ENCODE measurements at regions not wholly inside any gene's neighbourhood (a gene's known extent, or its start where the extent isn't known, plus 50 kb on each side); places are given as distances from the start of the nearest gene placed in this dataset.

DNA sequence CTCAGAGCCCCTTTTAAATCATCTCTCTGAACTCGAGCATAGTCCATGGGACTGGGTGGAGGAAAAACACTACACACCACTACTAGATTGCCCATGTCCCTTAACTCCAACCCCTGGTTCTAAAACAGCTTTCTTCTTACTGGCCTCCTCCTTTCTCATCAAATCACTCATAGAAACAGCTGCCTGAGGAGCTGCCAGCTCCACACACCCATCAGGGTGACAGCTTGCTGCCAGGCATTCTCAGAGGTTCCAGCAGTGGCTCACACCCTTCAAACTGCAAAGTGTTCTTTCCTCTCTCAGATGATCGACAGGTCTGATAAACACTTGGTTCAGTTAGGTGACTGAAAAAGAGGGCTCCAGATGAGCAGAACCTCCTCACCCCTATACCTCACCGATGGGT is 543.0 kb upstream of the PLXNA2 start:
- Histone ChIP-seq H3K27me3 (ENCODE audit: control insufficient read depth, insufficient read depth, low read length, poor library complexity, severe bottlenecking) (no peaks in the 10 kb centered on the region), H3K4me1 (ENCODE audit: control insufficient read depth, insufficient read depth, low read length) (peaks cover 3% of the 10 kb centered on the region), H3K27ac (ENCODE audit: low read depth, low read length) (no peak overlapping the region), H3K4me3 (ENCODE audit: low read length) (no peak overlapping the region), H3K36me3 (ENCODE audit: control insufficient read depth, insufficient read depth, low read length) (no peaks in the 10 kb centered on the region), H3K9ac (ENCODE audit: extremely low read depth, low read length, poor library complexity, severe bottlenecking) (no peak overlapping the region), H3K9me3 (ENCODE audit: control insufficient read depth, low read length) (no peaks in the 10 kb centered on the region)
- Mint-ChIP-seq H3K9me3 (no peaks in the 10 kb centered on the region), H3K36me3 (ENCODE audit: low read depth) (no peaks in the 10 kb centered on the region), H3K4me1 (peaks cover 14% of the 10 kb centered on the region), H3K4me3 (no peak overlapping the region), H3K27me3 (ENCODE audit: insufficient read depth) (no peaks in the 10 kb centered on the region), H3K27ac (no peak overlapping the region)
- TF ChIP-seq, protein P1, sequence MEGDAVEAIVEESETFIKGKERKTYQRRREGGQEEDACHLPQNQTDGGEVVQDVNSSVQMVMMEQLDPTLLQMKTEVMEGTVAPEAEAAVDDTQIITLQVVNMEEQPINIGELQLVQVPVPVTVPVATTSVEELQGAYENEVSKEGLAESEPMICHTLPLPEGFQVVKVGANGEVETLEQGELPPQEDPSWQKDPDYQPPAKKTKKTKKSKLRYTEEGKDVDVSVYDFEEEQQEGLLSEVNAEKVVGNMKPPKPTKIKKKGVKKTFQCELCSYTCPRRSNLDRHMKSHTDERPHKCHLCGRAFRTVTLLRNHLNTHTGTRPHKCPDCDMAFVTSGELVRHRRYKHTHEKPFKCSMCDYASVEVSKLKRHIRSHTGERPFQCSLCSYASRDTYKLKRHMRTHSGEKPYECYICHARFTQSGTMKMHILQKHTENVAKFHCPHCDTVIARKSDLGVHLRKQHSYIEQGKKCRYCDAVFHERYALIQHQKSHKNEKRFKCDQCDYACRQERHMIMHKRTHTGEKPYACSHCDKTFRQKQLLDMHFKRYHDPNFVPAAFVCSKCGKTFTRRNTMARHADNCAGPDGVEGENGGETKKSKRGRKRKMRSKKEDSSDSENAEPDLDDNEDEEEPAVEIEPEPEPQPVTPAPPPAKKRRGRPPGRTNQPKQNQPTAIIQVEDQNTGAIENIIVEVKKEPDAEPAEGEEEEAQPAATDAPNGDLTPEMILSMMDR (conservative IDR thresholded peaks at IDR 0.05) = no peak
- 92 to 93% methylated on average over 2 to 3 of the region's 3 CpGs for WGBS, 2 experiments (ENCODE audit: insufficient coverage in 1 of 2, insufficient read length in 1 of 2)
- DNase-seq = no peak

DNA sequence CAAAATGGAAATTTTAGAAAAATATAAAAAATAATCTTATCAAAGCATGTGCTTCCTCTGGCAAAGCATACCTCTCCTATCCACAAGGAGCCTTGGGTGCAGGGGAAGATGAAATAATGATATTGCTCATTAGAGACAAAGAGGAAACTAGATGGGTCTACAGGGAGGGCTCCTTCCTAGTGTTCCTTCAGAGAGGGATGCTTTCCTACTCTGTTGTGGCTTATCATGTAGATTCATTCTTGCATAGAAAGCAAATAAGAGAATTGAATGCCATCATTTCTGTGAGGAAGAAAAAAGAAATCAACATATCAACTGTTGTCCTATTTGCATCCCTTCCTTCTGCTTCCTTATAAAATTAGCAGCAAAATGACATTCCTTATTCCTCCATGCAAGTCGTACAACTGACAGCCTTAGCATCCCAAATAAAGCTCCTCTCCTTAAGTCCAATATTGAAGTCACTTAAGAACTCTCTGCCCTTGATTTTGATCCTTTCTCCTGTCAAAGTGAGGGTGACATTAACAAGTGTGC is 543.9 kb upstream of the PLXNA2 start:
- WGBS, 2 experiments (ENCODE audit: insufficient coverage in 1 of 2, insufficient read length in 1 of 2) = 50 to 60% methylated on average over 1 of the region's 1 CpG
- no peak overlapping the region for H3K27ac ChIP-seq (ENCODE audit: low read depth, low read length)
- H3K36me3 Mint-ChIP-seq (ENCODE audit: low read depth) = no peaks in the 10 kb centered on the region
- no peak overlapping the region for H3K27ac Mint-ChIP-seq
- peaks cover 14% of the 10 kb centered on the region for H3K4me1 Mint-ChIP-seq
- H3K4me3 Mint-ChIP-seq = no peak overlapping the region
- no peak overlapping the region for H3K4me3 ChIP-seq (ENCODE audit: low read length)
- H3K9me3 Mint-ChIP-seq = no peaks in the 10 kb centered on the region
- peaks cover 3% of the 10 kb centered on the region for H3K4me1 ChIP-seq (ENCODE audit: control insufficient read depth, insufficient read depth, low read length)
- TF ChIP-seq, protein P1 (conservative IDR thresholded peaks at IDR 0.05) = no peak
- H3K9me3 ChIP-seq (ENCODE audit: control insufficient read depth, low read length) = no peaks in the 10 kb centered on the region
- no peaks in the 10 kb centered on the region for H3K36me3 ChIP-seq (ENCODE audit: control insufficient read depth, insufficient read depth, low read length)
- H3K27me3 Mint-ChIP-seq (ENCODE audit: insufficient read depth) = no peaks in the 10 kb centered on the region
- DNase-seq = no peak
- H3K9ac ChIP-seq (ENCODE audit: extremely low read depth, low read length, poor library complexity, severe bottlenecking) = no peak overlapping the region
- H3K27me3 ChIP-seq (ENCODE audit: control insufficient read depth, insufficient read depth, low read length, poor library complexity, severe bottlenecking) = no peaks in the 10 kb centered on the region

DNA sequence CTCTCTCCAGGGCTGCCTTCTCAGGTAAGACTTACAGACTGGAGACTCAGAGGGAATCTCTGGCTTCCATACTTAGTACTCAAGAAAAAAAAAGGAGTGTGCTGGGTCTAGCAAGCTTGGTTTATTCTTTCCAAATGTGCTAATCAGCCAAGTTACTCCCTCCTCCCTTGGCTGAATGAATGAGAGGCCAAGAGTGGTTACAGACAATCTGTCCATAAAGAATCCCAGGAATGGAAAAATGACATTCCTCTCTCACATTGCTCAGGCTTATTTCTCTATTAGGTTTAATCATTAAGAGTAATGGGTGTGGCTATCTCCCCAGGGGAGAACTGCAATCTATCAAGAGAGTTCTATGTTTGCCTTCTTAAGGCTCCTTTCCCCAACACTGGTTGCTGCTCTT is 547.3 kb upstream of the PLXNA2 start:
- no peaks in the 10 kb centered on the region for H3K9me3 Mint-ChIP-seq
- no peak overlapping the region for H3K4me3 ChIP-seq (ENCODE audit: low read length)
- H3K27ac Mint-ChIP-seq = no peak overlapping the region
- DNase-seq = no peak
- H3K9me3 ChIP-seq (ENCODE audit: control insufficient read depth, low read length) = no peaks in the 10 kb centered on the region
- H3K4me3 Mint-ChIP-seq = no peak overlapping the region
- H3K4me1 Mint-ChIP-seq = peaks cover 12% of the 10 kb centered on the region
- no peak overlapping the region for H3K27ac ChIP-seq (ENCODE audit: low read depth, low read length)
- no peaks in the 10 kb centered on the region for H3K27me3 Mint-ChIP-seq (ENCODE audit: insufficient read depth)
- H3K27me3 ChIP-seq (ENCODE audit: control insufficient read depth, insufficient read depth, low read length, poor library complexity, severe bottlenecking) = no peaks in the 10 kb centered on the region
- H3K4me1 ChIP-seq (ENCODE audit: control insufficient read depth, insufficient read depth, low read length) = peaks cover 3% of the 10 kb centered on the region
- TF ChIP-seq, protein P1 (conservative IDR thresholded peaks at IDR 0.05) = no peak
- no peak overlapping the region for H3K9ac ChIP-seq (ENCODE audit: extremely low read depth, low read length, poor library complexity, severe bottlenecking)
- H3K36me3 ChIP-seq (ENCODE audit: control insufficient read depth, insufficient read depth, low read length) = no peaks in the 10 kb centered on the region
- H3K36me3 Mint-ChIP-seq (ENCODE audit: low read depth) = no peaks in the 10 kb centered on the region

Data from endodermal cell (in vitro differentiated cells).